ENCODE measurements at regions not wholly inside any gene's neighbourhood (a gene's known extent, or its start where the extent isn't known, plus 50 kb on each side); places are given as distances from the start of the nearest gene placed in this dataset.

DNA sequence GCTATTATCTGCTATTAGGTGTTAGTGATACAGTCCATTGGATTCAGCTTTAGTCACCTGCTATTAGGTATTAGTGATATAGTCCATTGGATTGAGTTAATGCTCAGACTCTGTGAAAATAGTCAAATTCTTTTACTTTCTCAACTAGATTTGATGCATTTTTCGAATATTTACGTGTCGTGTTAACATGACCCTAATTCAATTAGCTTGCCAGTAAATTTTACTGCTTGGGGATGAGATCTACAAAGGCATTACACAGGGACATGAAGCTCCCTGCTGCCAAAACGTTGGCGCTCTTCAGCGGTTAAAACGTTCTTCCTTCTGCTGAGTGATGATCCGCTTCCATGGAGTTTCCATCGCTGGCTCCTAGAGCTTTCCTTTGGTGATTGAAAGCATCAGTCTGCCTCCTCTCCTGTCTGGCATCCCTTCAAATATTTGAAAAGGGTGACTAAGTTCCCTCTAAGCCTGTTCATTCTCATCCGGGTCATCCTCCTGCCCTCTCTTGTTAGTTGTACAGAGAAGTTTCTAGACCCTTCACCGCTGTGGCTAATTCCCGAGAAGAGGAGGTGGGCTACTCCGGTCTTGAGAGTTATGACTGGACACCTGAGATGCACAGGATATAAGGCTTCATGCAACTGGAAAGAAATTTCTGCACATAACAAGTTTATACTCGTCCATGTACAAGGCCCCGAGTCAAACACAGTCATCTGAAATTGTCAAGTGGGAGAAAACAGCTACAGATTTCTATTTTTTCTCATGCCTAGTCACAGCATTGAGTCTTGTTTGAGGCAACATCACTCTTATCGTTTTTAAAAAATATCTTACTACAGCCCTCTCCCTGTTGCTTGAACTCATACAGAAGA, 254.0 kb downstream of the KLF6 start:
- H3K27me3 ChIP-seq (ENCODE audit: control insufficient read depth, insufficient read depth, low read length) = no peaks in the 10 kb centered on the region
- dilution Hi-C loops (cut with HindIII; ENCODE audit: low sequenced_read_pairs, unreplicated experiment) (no loop called here), in situ Hi-C loops (cut with MboI; ENCODE audit: low sequenced_read_pairs) (no loop called here), intact Hi-C loops (cut with micrococcal nuclease) (no loop called here)
- no peaks in the 10 kb centered on the region for H4K20me1 ChIP-seq (ENCODE audit: insufficient read depth, low read length)
- H3K4me1 ChIP-seq (ENCODE audit: control insufficient read depth, insufficient read depth, low read length) = peaks cover 15% of the 10 kb centered on the region
- H3K36me3 ChIP-seq (ENCODE audit: control insufficient read depth, insufficient read depth, low read length) = no peaks in the 10 kb centered on the region
- no peak overlapping the region for H2AK9ac ChIP-seq (replicated peaks; ENCODE audit: low read depth, low read length, poor library complexity)
- no peak overlapping the region for H3K27ac ChIP-seq (ENCODE audit: insufficient read depth, low read length)
- WGBS, 2 experiments (ENCODE audit: extremely low coverage in 2 of 2, insufficient read length in 1 of 2) = 82% methylated on average over 9 of the region's 16 CpGs; no CpG with 5 or more reads in 1 of the 2 experiments
- no peak overlapping the region for H2BK5ac ChIP-seq (ENCODE audit: low read depth, low read length, poor library complexity, severe bottlenecking)
- no peak overlapping the region for H3K4ac ChIP-seq (ENCODE audit: low read depth, low read length)
- H4K8ac ChIP-seq (ENCODE audit: low read depth in 2 of 2, low read length in 2 of 2) = no peak overlapping the region
- H3K4me2 ChIP-seq (ENCODE audit: low read depth, low read length) = no peak overlapping the region
- H3K18ac ChIP-seq (ENCODE audit: low read depth, low read length) = no peak overlapping the region
- H2AK5ac ChIP-seq (ENCODE audit: low read depth, low read length) = no peak overlapping the region
- DNase-seq = peak; percentile 17
- ChIA-PET POLR2A (ENCODE audit: unreplicated experiment) (no interaction called here), CTCF (no interaction called here)
- H3K56ac ChIP-seq (ENCODE audit: extremely low read depth, insufficient read depth, low read length) = no peak overlapping the region
- ATAC-seq (ENCODE audit: low read depth) = no peak
- peak overlapping the region; percentile 16; the same call in 1 of the 2 replicates for H2BK20ac ChIP-seq (ENCODE audit: low read depth, low read length)
- H2AFZ ChIP-seq (replicated peaks; ENCODE audit: low read length, poor library complexity) = no peak overlapping the region
- H3K4me3 ChIP-seq (ENCODE audit: insufficient read depth, low read depth, low read length) = no peak overlapping the region
- no peak for TF ChIP-seq NFE2L2 (IDR thresholded peaks at IDR 0.05; ENCODE audit: low read depth, low read length)
- H2BK15ac ChIP-seq (ENCODE audit: low read depth, low read length) = peak overlapping the region; percentile 65; the same call in 2 of the 3 replicates
- H3K79me1 ChIP-seq (ENCODE audit: low read depth in 1 of 2, low read length in 2 of 2) = peaks cover 0 to 5% of the 10 kb centered on the region in 2 experiments; a peak in 1 of 4 replicates
- no peak overlapping the region for H4K5ac ChIP-seq (ENCODE audit: low read depth, low read length)
- H3K9ac ChIP-seq (ENCODE audit: low read depth, low read length) = no peak overlapping the region
- H3K23ac ChIP-seq (ENCODE audit: low read depth, low read length) = no peak overlapping the region
- H2BK120ac ChIP-seq (ENCODE audit: low read depth, low read length) = no peak overlapping the region
- H3K9me1 ChIP-seq (ENCODE audit: insufficient read depth, low read length) = peaks cover 9% of the 10 kb centered on the region
- H4K91ac ChIP-seq (ENCODE audit: insufficient read depth, low read depth, low read length) = no peak overlapping the region
- no TSS peak for BruUV-seq (replicated peaks)
- H3K14ac ChIP-seq (replicated peaks; ENCODE audit: low read depth, low read length) = no peak overlapping the region
- H3K9me3 ChIP-seq (ENCODE audit: control insufficient read depth, insufficient read depth, low read length) = no peaks in the 10 kb centered on the region
